Activated T-helper 17 cell treated with anti-CD3 and anti-CD28 coated beads, Interleukin-2, amount 50 U/mL, for 72 hours (primary cell): ENCODE measurements at regions not wholly inside any gene's neighbourhood (a gene's known extent, or its start where the extent isn't known, plus 50 kb on each side); places are given as distances from the start of the nearest gene placed in this dataset.

Experiments
- ATAC-seq: fragments of 150-1000 bp; cut with Tn5 transposase; replicated peaks from 2 replicates; pipeline ENCODE4 v1.10.0; 2021; ENCODE audit warnings: mild to moderate bottlenecking, moderate library complexity
- H3K27ac Mint-ChIP-seq: one replicate; pipeline ENCODE4 v1.8.0; 2022; ENCODE audit warnings: mixed read lengths
- H3K27me3 Mint-ChIP-seq: one replicate; pipeline ENCODE4 v1.8.0; 2022; ENCODE audit warnings: mixed read lengths
- H3K36me3 Mint-ChIP-seq: one replicate; pipeline ENCODE4 v1.8.0; 2022; ENCODE audit warnings: low read depth, mild to moderate bottlenecking, mixed read lengths
- H3K4me1 Mint-ChIP-seq: one replicate; pipeline ENCODE4 v1.8.0; 2022; ENCODE audit warnings: mixed read lengths
- H3K4me3 Mint-ChIP-seq: one replicate; pipeline ENCODE4 v1.8.0; 2022; ENCODE audit warnings: mild to moderate bottlenecking, mixed read lengths
- H3K9me3 Mint-ChIP-seq: one replicate; pipeline ENCODE4 v1.8.0; 2022; ENCODE audit warnings: mixed read lengths

- no peak for ATAC-seq
- no peak overlapping the region for H3K4me3 Mint-ChIP-seq
- H3K27ac Mint-ChIP-seq, result no peak overlapping the region
- no peaks in the 10 kb centered on the region for H3K27me3 Mint-ChIP-seq
- no peaks in the 10 kb centered on the region for H3K9me3 Mint-ChIP-seq
- no peaks in the 10 kb centered on the region for H3K4me1 Mint-ChIP-seq
- no peaks in the 10 kb centered on the region for H3K36me3 Mint-ChIP-seq
Measured at GRCh38 chr17:13725288-13725990, 123.7 kb upstream of the HS3ST3A1 start.

DNA sequence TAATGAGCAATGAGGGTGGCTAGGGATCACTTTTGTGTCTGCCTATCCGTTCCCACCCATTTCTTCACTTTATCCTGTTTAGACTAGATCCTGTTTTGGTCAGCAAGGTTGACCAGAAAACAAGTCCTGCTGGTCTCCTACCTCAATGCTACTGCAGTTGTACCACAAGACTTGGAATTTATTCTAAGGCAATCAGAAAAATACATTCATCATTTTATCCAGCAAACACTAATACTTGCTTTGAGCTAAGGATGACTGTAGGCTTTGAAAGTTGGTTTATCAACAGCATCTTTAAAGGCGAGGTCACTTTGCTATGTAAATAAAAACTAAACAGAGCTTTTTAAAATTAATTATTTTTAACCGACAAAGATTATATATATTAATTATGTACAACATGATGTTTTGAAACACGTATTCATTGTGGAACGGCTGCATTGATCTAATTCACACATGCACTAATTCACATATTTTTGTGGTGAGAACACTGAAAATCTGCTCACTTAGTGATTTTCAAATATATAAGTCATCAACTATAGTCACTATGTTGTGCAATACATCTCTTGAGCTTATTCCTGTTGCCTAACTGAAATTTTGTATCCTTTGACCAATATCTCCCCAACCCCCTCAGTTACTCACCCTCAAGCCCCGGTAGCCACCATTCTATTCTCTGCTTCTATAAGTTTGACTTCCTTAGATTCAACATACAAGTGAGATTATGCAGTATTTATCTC, 125.9 kb upstream of the HS3ST3A1 start:
- ATAC-seq, result no peak
- no peaks in the 10 kb centered on the region for H3K36me3 Mint-ChIP-seq
- no peaks in the 10 kb centered on the region for H3K27me3 Mint-ChIP-seq
- H3K4me3 Mint-ChIP-seq, result no peak overlapping the region
- no peak overlapping the region for H3K27ac Mint-ChIP-seq
- H3K9me3 Mint-ChIP-seq, result no peaks in the 10 kb centered on the region
- no peaks in the 10 kb centered on the region for H3K4me1 Mint-ChIP-seq

- Mint-ChIP-seq H3K36me3 (no peaks in the 10 kb centered on the region), H3K9me3 (no peaks in the 10 kb centered on the region), H3K4me3 (no peak overlapping the region), H3K27me3 (no peaks in the 10 kb centered on the region), H3K27ac (no peak overlapping the region), H3K4me1 (no peaks in the 10 kb centered on the region)
- no peak for ATAC-seq
Measured at GRCh38 chr17:13728781-13729180, 127.1 kb upstream of the HS3ST3A1 start.

- no peak overlapping the region for H3K27ac Mint-ChIP-seq
- ATAC-seq, result no peak
Measured at GRCh38 chr17:13729466-13730134, 127.9 kb upstream of the HS3ST3A1 start.

DNA sequence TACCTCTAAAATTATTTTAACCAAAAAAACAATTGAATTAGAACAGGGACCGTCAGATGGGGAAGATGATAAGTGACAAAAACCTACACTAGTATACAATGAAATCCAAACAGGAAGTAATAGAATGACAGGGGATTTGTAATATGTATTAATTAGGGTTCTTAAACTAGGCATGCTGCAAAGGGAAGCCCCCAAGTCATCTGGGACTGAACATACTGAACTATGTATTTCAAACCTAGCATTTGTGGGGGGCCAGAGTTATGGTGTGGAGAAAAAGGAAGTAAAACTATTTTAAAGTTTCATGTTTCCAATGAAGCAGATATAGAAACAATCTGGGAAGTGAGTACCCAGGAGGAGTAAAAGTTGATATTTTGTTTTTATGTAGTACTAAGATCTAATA, 133.2 kb upstream of the HS3ST3A1 start:
- no peak for ATAC-seq
- Mint-ChIP-seq H3K4me3 (no peak overlapping the region), H3K27me3 (no peaks in the 10 kb centered on the region), H3K27ac (no peak overlapping the region), H3K36me3 (no peaks in the 10 kb centered on the region), H3K4me1 (no peaks in the 10 kb centered on the region), H3K9me3 (no peaks in the 10 kb centered on the region)

More at GRCh38 chr17:13729466-13730134, 127.9 kb upstream of the HS3ST3A1 start:
- H3K36me3 Mint-ChIP-seq, result no peaks in the 10 kb centered on the region
- no peaks in the 10 kb centered on the region for H3K9me3 Mint-ChIP-seq
- H3K4me3 Mint-ChIP-seq, result no peak overlapping the region
- no peaks in the 10 kb centered on the region for H3K27me3 Mint-ChIP-seq
- no peaks in the 10 kb centered on the region for H3K4me1 Mint-ChIP-seq

- Mint-ChIP-seq H3K36me3 (no peaks in the 10 kb centered on the region), H3K4me3 (no peak overlapping the region), H3K27ac (no peak overlapping the region), H3K4me1 (no peaks in the 10 kb centered on the region), H3K27me3 (no peaks in the 10 kb centered on the region), H3K9me3 (no peaks in the 10 kb centered on the region)
- no peak for ATAC-seq
Measured at GRCh38 chr17:13735444-13735843, 133.7 kb upstream of the HS3ST3A1 start.

DNA sequence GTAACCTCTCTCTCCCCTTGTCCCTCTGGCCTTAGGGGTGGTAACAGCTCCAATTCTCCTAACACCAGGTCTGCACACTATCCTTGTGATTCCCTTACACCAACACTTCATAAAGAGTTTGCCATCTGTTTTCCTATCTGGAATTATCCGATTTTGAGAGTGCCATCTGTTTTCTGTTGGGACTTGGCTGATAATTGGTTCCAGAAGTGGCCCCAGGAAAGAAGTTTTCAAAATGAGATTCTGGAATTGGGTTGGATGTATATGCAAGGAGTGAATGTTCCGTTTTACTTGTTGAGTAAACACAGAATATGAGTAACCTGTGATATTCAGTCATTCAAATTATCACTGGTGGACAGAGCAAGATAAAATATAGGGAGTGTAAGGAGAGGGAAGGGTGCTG, 134.1 kb upstream of the HS3ST3A1 start:
- ATAC-seq, result no peak
- no peak overlapping the region for H3K4me3 Mint-ChIP-seq
- no peak overlapping the region for H3K27ac Mint-ChIP-seq
- H3K36me3 Mint-ChIP-seq, result no peaks in the 10 kb centered on the region
- no peaks in the 10 kb centered on the region for H3K9me3 Mint-ChIP-seq
- H3K27me3 Mint-ChIP-seq, result no peaks in the 10 kb centered on the region
- no peaks in the 10 kb centered on the region for H3K4me1 Mint-ChIP-seq

GRCh38 chr17:13736916-13737315, 135.2 kb upstream of the HS3ST3A1 start:
- no peak overlapping the region for H3K4me3 Mint-ChIP-seq
- no peak overlapping the region for H3K27ac Mint-ChIP-seq
- H3K4me1 Mint-ChIP-seq, result no peaks in the 10 kb centered on the region
- H3K9me3 Mint-ChIP-seq, result no peaks in the 10 kb centered on the region
- H3K36me3 Mint-ChIP-seq, result no peaks in the 10 kb centered on the region
- no peaks in the 10 kb centered on the region for H3K27me3 Mint-ChIP-seq
- no peak for ATAC-seq

DNA sequence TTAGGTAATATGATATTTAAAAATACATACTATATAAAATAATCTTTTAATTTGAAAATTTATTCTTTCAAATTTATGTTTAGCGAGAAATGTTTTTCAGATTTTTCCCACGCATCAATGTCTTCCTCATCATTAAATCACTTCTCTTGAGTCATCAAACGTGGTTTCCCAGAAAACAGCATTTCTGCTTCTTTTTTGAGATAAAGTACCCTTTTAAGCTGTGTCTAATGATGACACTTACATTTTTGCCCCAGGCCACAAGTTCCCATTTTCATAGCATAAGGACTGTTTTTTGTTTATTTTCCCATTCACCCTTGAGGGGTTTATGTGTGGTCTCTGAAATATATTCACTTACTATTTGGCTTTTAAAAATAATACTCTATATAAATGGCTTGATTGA, 139.0 kb upstream of the HS3ST3A1 start:
- H3K27me3 Mint-ChIP-seq, result peaks cover 13% of the 10 kb centered on the region
- no peaks in the 10 kb centered on the region for H3K9me3 Mint-ChIP-seq
- no peaks in the 10 kb centered on the region for H3K4me1 Mint-ChIP-seq
- H3K36me3 Mint-ChIP-seq, result no peaks in the 10 kb centered on the region
- no peak overlapping the region for H3K4me3 Mint-ChIP-seq
- no peak for ATAC-seq
- no peak overlapping the region for H3K27ac Mint-ChIP-seq

GRCh38 chr17:13741744-13742143, 140.0 kb upstream of the HS3ST3A1 start:
- no peak overlapping the region for H3K4me3 Mint-ChIP-seq
- no peaks in the 10 kb centered on the region for H3K36me3 Mint-ChIP-seq
- H3K9me3 Mint-ChIP-seq, result no peaks in the 10 kb centered on the region
- no peaks in the 10 kb centered on the region for H3K4me1 Mint-ChIP-seq
- no peak for ATAC-seq
- no peak overlapping the region for H3K27ac Mint-ChIP-seq
- peaks cover 13% of the 10 kb centered on the region for H3K27me3 Mint-ChIP-seq

- H3K9me3 Mint-ChIP-seq, result no peaks in the 10 kb centered on the region
- no peaks in the 10 kb centered on the region for H3K4me1 Mint-ChIP-seq
- no peak overlapping the region for H3K27ac Mint-ChIP-seq
- H3K27me3 Mint-ChIP-seq, result peaks cover 13% of the 10 kb centered on the region
- no peak for ATAC-seq
- no peaks in the 10 kb centered on the region for H3K36me3 Mint-ChIP-seq
- H3K4me3 Mint-ChIP-seq, result no peak overlapping the region
Measured at GRCh38 chr17:13743906-13744305, 142.2 kb upstream of the HS3ST3A1 start.

GRCh38 chr17:13746404-13746803, 144.7 kb upstream of the HS3ST3A1 start:
- no peaks in the 10 kb centered on the region for H3K4me1 Mint-ChIP-seq
- no peak overlapping the region for H3K4me3 Mint-ChIP-seq
- ATAC-seq, result no peak
- no peak overlapping the region for H3K27ac Mint-ChIP-seq
- H3K9me3 Mint-ChIP-seq, result no peaks in the 10 kb centered on the region
- H3K27me3 Mint-ChIP-seq, result peaks cover 16% of the 10 kb centered on the region
- H3K36me3 Mint-ChIP-seq, result no peaks in the 10 kb centered on the region

GRCh38 chr17:13749166-13749890, 147.6 kb upstream of the HS3ST3A1 start:
- ATAC-seq, result no peak
- H3K9me3 Mint-ChIP-seq, result no peaks in the 10 kb centered on the region
- no peaks in the 10 kb centered on the region for H3K36me3 Mint-ChIP-seq
- no peaks in the 10 kb centered on the region for H3K4me1 Mint-ChIP-seq
- no peak overlapping the region for H3K27ac Mint-ChIP-seq
- H3K27me3 Mint-ChIP-seq, result peaks cover 17% of the 10 kb centered on the region
- no peak overlapping the region for H3K4me3 Mint-ChIP-seq

- peaks cover 13% of the 10 kb centered on the region for H3K27me3 Mint-ChIP-seq
- H3K36me3 Mint-ChIP-seq, result no peaks in the 10 kb centered on the region
- no peak for ATAC-seq
- no peak overlapping the region for H3K4me3 Mint-ChIP-seq
- no peak overlapping the region for H3K27ac Mint-ChIP-seq
- no peaks in the 10 kb centered on the region for H3K4me1 Mint-ChIP-seq
- no peaks in the 10 kb centered on the region for H3K9me3 Mint-ChIP-seq
Measured at GRCh38 chr17:13749891-13750235, 148.1 kb upstream of the HS3ST3A1 start.
